Body of pancreas (tissue), 4 donors: ENCODE measurements at regions not wholly inside any gene's neighbourhood (a gene's known extent, or its start where the extent isn't known, plus 50 kb on each side); places are given as distances from the start of the nearest gene placed in this dataset.

Experiments
- POLR2A ChIP-seq, 3 donors: fragments of 450-650 bp; IDR thresholded peaks; one replicate each; pipeline ENCODE4 v1.6.1; 2016; ENCODE audit warnings: antibody characterized with exemption in 3 of 3, mild to moderate bottlenecking in 2 of 3
- TF ChIP-seq, protein P1 (sequence below), 7 experiments: fragments of 450-650 bp in 4 of 7; fragments of 200-600 bp in 3 of 7; sonication (generic) in 3 of 7; IDR thresholded peaks; one replicate each; pipeline ENCODE4 v1.5.1; 2016 to 2019; ENCODE audit warnings: antibody characterized with exemption in 7 of 7

DNA sequence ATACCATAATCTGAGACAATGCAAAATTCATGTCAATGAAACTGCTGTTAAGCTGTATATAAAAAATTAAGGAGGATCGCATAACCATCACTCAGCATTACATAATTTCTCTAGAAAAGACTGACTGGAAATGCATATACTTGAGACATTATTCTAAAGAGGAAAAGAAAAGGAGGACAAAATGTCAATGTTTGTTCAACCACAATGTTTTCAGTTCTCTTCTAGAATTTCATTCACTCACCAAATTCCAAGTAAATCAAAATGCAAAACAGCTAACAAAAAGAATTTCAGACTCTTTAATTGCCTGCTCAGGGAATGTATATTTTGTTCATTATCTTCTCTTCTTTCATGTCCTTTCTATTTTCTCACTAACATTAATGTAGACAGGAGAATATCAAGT lies 106.2 kb upstream of the CCDC28A start:
- TF ChIP-seq, protein P1, sequence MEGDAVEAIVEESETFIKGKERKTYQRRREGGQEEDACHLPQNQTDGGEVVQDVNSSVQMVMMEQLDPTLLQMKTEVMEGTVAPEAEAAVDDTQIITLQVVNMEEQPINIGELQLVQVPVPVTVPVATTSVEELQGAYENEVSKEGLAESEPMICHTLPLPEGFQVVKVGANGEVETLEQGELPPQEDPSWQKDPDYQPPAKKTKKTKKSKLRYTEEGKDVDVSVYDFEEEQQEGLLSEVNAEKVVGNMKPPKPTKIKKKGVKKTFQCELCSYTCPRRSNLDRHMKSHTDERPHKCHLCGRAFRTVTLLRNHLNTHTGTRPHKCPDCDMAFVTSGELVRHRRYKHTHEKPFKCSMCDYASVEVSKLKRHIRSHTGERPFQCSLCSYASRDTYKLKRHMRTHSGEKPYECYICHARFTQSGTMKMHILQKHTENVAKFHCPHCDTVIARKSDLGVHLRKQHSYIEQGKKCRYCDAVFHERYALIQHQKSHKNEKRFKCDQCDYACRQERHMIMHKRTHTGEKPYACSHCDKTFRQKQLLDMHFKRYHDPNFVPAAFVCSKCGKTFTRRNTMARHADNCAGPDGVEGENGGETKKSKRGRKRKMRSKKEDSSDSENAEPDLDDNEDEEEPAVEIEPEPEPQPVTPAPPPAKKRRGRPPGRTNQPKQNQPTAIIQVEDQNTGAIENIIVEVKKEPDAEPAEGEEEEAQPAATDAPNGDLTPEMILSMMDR (IDR thresholded peaks at IDR 0.05): no peak
- no peak for TF ChIP-seq POLR2A (IDR thresholded peaks at IDR 0.05)
